KOPT-K1 (cell line): ENCODE measurements at regions not wholly inside any gene's neighbourhood (a gene's known extent, or its start where the extent isn't known, plus 50 kb on each side); places are given as distances from the start of the nearest gene placed in this dataset.
"Not testable (repeated sequence)": the region's sequence is repeated elsewhere in the genome, so short reads cannot be mapped to it uniquely, and the experiment has no call there.

Experiments used
- H3K27ac ChIP-seq: fragments of 200-600 bp; sonication (generic); 2 replicates; pipeline ENCODE4 v1.5.1; 2016; ENCODE audit warnings: antibody characterized with exemption, mild to moderate bottlenecking, low read depth, low read length; ENCODE audit not compliant: poor library complexity, severe bottlenecking
- H3K36me3 ChIP-seq: fragments of 200-600 bp; sonication (generic); 2 replicates; pipeline ENCODE4 v1.5.1; 2017; ENCODE audit warnings: antibody characterized with exemption, mild to moderate bottlenecking, low read length, moderate library complexity; ENCODE audit not compliant: insufficient read depth
- H3K9me3 ChIP-seq: fragments of 200-600 bp; sonication (generic); 2 replicates; pipeline ENCODE4 v1.5.1; 2017; ENCODE audit warnings: antibody characterized with exemption, low read length, mild to moderate bottlenecking; ENCODE audit not compliant: insufficient read depth, poor library complexity, severe bottlenecking

- H3K9me3 ChIP-seq = no peaks in the 10 kb centered on the region
- no peaks in the 10 kb centered on the region for H3K36me3 ChIP-seq
- H3K27ac ChIP-seq = no peak overlapping the region
Observed at GRCh38 chr14:41549821-41550607, 56.7 kb upstream of the LRFN5 start.

DNA sequence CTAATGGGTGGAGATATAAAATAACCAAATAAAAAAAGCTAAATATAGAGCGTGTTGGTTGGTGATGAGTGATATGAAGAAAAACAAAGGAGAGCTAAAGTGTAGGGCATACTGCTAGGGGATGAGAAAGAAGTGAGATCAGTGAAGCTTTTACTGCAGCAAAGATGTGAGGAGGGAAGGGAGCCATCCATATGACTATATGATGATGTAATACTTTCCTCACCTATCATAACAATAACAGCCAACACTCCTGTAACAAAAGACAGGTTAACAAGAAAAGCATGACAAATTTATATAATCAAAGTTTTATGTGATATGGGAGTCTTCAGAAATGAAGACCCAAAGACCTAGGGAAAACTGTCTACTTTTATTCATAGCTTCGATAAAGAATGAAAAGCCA is 57.4 kb upstream of the LRFN5 start:
- H3K27ac ChIP-seq = no peak overlapping the region
- H3K36me3 ChIP-seq = no peaks in the 10 kb centered on the region
- no peaks in the 10 kb centered on the region for H3K9me3 ChIP-seq

- no peaks in the 10 kb centered on the region for H3K9me3 ChIP-seq
- no peaks in the 10 kb centered on the region for H3K36me3 ChIP-seq
- no peak overlapping the region for H3K27ac ChIP-seq
Observed at GRCh38 chr14:41548666-41549065, 58.0 kb upstream of the LRFN5 start.

DNA sequence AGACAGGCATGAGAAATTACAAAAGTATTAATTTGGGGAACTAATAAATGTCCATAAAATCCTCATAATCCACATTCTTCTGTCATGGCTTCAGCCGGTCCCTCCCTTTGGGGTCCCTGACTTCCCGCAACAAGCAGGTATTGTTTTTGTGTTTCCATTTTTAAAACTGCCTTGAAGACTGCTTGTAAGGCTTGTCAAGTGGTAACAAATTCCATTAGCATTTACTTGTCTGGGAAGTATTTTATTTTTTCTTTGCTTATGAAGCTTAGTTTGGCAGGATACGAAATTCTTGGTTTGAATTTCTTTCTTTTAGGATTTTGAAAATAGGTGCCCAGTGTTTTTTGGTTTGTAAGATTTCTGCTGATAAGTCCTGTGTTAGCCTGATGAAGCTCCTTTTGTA is 65.3 kb upstream of the LRFN5 start:
- Histone ChIP-seq H3K9me3 (no peaks in the 10 kb centered on the region), H3K27ac (no peak overlapping the region), H3K36me3 (no peaks in the 10 kb centered on the region)

DNA sequence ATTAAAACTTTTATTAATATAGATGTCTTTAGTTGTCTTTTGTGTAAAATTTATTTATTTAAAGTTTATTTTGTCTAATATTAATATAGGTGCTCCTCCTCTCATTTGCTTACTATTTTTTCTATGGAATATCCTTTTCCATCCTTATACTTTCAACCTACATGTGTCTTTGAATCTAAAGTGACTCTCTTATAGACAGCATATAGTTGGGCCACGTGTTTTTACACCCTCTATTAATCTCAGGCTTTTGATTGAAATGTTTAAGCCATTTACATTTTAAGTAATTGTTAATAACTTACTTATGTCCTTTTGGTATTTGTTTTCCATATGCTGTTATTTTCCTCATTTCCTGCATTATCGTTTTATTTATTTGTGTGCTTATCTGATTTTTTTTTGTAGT is 74.4 kb upstream of the LRFN5 start:
- Histone ChIP-seq H3K36me3 (no peaks in the 10 kb centered on the region), H3K9me3 (no peaks in the 10 kb centered on the region), H3K27ac (no peak overlapping the region)

- Histone ChIP-seq H3K27ac (no peak overlapping the region), H3K9me3 (no peaks in the 10 kb centered on the region)
Observed at GRCh38 chr14:41521891-41522290, 84.8 kb upstream of the LRFN5 start.

DNA sequence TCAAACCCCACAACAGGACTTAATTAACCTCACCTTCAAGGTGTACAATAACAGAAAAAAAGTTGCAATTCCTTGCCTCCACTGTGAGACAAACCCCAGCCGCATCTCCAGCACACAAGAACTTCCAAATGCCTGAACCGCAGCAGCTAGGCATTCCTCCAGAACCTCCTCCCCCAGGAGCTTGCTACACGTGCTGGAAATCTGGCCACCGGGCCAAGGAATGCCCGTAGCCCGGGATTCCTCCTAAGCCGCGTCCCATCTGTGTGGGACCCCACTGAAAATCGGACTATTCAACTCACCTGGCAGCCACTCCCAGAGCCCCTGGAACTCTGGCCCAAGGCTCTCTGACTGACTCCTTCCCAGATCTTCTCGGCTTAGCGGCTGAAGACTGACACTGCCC is 88.6 kb upstream of the LRFN5 start:
- not testable (repeated sequence) for H3K9me3 ChIP-seq, H3K27ac ChIP-seq, H3K36me3 ChIP-seq

More at GRCh38 chr14:41521891-41522290, 84.8 kb upstream of the LRFN5 start:
- no peaks in the 10 kb centered on the region for H3K36me3 ChIP-seq

DNA sequence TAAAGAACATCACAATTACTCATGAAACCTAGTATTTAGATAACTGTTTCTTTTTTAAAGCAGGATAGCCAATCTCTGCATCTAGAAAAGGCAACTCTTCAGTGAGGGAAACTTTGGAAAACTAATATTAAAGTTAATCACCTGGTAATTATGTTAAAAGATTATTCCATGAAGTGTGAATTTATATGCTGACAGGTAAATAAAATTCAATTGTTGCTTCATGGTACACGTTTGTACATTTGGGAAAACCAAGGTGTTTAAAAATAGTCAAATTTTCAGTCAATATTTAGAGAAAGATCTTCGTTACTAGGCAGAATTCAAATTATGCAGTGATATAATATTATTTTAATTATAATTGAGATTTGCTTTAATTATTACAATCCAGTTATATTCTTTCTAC is 100.1 kb upstream of the LRFN5 start:
- H3K27ac ChIP-seq = no peak overlapping the region
- no peaks in the 10 kb centered on the region for H3K36me3 ChIP-seq
- no peaks in the 10 kb centered on the region for H3K9me3 ChIP-seq

DNA sequence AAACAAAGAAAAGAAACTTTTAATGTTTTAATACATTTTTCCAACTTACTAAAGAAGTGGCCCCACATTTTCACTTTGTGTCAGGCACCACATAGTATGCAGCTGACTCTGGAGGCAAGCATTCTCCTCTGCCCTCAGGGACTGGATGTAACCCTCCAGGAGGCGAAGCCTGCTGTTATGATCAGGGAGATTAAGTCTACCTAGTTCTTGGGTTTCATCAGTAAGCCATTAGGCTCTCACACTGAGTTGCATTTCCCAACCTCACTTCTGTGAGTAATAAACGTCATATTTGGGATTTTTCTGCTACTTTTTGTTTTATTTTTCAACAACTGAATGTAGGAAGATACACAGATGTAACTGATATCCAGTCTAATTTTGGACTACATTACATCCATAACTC is 101.2 kb upstream of the LRFN5 start:
- Histone ChIP-seq H3K9me3 (no peaks in the 10 kb centered on the region), H3K27ac (no peak overlapping the region), H3K36me3 (no peaks in the 10 kb centered on the region)

- Histone ChIP-seq H3K36me3 (no peaks in the 10 kb centered on the region), H3K27ac (no peak overlapping the region), H3K9me3 (no peaks in the 10 kb centered on the region)
Observed at GRCh38 chr14:41498959-41499358, 107.7 kb upstream of the LRFN5 start.

GRCh38 chr14:41490323-41490722 is 116.4 kb upstream of the LRFN5 start:
- Histone ChIP-seq H3K27ac (no peak overlapping the region), H3K9me3 (no peaks in the 10 kb centered on the region), H3K36me3 (no peaks in the 10 kb centered on the region)

GRCh38 chr14:41489315-41489972 is 117.2 kb upstream of the LRFN5 start:
- H3K36me3 ChIP-seq = no peaks in the 10 kb centered on the region
- H3K27ac ChIP-seq = no peak overlapping the region
- no peaks in the 10 kb centered on the region for H3K9me3 ChIP-seq

DNA sequence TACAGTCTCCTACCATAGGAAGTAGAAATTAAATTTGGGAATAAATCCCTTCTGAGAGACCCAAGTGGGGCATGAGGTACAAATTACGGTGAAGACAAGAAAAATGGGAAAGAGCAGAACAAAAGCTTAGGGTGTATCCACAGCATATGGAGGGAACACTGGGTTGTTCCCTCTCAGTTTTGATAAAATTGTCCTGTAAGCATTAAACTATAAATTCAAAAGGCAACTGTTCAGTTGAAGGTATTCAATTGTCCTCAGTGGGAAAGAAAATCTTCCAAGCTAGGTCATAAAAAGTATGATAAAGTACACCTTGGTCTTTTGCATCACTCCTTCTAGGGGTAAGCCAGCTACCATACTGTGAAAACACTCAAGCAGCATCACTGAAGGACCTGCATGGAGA is 118.3 kb upstream of the LRFN5 start:
- Histone ChIP-seq H3K9me3 (no peaks in the 10 kb centered on the region), H3K27ac (no peak overlapping the region), H3K36me3 (no peaks in the 10 kb centered on the region)

DNA sequence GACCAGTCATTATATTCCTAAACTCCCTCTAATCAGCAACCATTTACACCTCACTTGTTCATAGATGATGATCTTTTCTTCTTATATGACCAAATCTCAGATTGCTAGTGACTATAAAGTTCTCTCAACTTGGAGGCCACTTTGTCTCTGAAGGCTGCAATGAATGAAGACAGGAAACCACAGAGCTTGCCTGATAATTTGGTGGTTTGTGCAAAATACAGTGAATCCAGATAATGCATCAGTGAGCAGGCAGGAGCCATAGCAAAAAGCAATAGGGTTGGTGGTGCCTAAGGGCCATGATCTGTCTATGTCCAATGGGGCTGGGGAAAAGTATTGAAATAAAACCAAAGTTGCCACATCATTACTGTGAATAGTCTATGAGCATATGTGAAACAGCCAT is 123.8 kb upstream of the LRFN5 start:
- H3K9me3 ChIP-seq = no peaks in the 10 kb centered on the region
- H3K27ac ChIP-seq = no peak overlapping the region
- no peaks in the 10 kb centered on the region for H3K36me3 ChIP-seq

GRCh38 chr14:41476526-41476925 is 130.2 kb upstream of the LRFN5 start:
- Histone ChIP-seq H3K36me3 (no peaks in the 10 kb centered on the region), H3K9me3 (no peaks in the 10 kb centered on the region)

DNA sequence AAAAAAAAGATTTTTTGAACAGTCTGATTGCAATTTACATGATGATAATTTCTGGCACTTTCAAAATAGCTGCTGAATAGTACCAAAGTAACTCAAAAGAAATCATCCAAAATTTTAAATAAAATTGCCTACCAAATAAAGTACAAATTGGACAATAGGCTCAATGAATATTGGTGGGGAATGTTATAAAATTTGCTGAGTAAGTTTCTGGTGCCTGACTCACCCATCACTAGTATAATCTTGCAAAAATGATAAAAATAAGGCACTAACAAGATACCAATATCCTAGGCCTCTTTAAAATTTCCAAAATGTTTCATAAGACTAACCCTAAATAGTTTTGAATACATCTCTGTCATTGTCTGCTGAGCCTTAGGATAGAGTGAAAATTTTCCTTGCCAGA is 145.3 kb upstream of the LRFN5 start:
- H3K9me3 ChIP-seq = no peaks in the 10 kb centered on the region
- no peak overlapping the region for H3K27ac ChIP-seq
- H3K36me3 ChIP-seq = no peaks in the 10 kb centered on the region

More at GRCh38 chr14:41476526-41476925, 130.2 kb upstream of the LRFN5 start:
- H3K27ac ChIP-seq = no peak overlapping the region
